Activated T-cell treated with anti-CD3 and anti-CD28 coated beads, Interleukin-2, amount 50 U/mL, for 1 hour (primary cell): ENCODE measurements at regions not wholly inside any gene's neighbourhood (a gene's known extent, or its start where the extent isn't known, plus 50 kb on each side); places are given as distances from the start of the nearest gene placed in this dataset.
A peak's percentile ranks its signal among the peaks of the same experiment; 100 is the strongest.
"Not testable (repeated sequence)": the region's sequence is repeated elsewhere in the genome, so short reads cannot be mapped to it uniquely, and the experiment has no call there.

Experiments
- DNase-seq: peaks from one replicate; pipeline ENCODE4 v3.0.0-alpha.2; 2020

DNA sequence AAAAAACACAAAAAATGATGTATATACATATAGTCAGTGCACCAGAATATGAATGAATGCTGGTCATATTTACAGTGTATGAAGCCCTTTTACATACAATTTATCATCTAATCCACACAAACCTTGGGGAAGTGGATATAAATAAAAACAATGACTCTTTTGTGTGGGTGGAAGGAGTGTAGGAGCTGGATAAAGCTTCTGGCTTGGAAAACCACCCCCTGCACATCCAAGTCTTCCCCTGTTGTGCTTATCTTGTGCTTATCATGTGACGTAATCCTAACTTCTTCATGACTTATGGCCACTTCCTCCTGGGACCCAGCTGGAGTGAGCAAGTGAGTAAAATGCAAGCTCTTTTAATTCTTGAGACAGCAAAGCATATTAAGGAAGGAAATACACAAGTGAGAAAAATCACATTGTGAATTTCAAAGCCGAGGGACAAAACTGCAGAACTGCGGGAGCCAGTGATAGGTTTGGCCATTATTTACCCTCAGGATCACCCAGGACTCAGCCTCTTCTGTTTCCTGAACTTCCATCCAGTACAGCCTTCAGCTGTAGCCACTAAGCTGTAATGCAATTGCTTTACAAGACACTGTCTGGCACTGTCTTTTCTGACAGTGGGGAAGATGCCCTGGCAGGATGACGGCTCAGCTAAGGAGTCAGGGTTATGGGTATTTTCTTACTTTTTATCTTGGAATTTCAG, 104.0 kb upstream of the PPM1J start:
- no peak for DNase-seq

DNA sequence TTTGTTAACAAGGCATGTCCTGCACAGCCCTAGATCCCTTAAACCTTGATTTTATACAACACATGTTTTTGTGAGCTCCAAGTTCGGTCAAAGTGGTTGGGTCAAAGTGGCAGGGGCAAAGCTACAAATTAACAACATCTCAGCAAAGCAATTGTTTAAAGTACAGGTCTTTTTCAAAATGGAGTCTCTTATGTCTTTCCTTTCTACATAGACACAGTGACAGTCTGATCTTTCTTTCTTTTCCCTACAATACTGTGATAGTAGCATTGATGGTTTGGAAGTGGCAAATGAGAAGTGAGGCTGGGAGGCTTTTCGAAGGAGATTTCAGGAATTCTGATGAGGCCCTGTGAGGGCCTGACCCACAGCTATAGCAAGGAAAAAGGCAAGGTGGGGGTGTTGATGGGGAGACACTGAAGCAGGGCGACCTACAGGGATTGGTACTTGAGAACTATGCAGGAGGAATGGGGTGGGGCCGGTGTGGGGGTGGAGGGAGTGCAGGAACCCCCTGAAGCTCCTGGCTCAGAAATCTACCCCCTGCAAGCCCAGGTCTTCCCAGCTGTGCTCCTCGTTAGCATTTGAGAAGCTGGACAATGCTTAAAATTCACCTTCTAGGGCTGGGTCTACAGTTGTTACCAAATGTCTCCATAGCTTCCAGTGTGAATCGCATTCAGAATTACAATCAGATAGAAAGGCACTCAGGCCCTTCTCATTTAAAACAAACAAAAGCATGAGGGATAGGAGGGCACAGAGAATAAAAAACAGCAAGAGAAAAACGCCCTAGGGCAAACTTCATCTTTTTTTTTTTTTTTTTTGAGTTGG, 102.6 kb upstream of the PPM1J start:
- no peak for DNase-seq

DNA sequence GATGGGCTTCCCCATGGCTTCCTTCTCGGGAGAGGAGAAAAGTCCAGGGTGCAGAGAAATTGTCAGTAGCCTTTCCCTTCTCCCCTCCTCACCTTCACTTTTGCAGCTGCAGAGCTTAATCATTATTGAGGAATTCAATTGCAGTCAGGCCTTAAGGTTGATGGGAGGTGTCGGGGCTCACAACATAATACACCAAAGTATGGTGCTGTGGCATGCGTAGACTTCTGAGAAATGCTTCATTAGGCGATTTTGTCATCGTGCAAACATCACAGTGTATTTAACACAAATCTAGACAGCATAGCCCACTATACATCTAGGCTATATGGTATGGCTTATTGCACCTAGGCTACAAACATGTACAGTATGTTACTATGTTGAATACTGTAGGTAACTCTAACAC, 100.2 kb upstream of the PPM1J start:
- no peak for DNase-seq

DNA sequence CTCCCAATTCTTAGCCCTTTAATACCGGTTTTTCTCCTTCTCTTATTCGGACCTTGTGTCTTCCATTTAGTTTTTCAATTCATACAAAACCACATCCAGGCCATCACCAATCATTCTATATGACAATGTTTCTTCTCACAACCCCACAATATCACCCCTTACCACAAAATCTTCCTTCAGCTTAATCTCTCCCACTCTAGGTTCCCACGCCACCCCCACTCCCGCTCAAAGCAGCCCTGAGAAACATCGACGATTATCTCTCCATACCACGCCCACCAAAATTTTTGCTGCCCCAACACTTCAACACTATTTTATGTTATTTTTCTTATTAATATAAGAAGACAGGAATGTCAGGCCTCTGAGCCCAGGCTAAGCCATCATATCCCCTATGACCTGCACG, 99.5 kb upstream of the PPM1J start:
- not testable (repeated sequence) for DNase-seq

DNA sequence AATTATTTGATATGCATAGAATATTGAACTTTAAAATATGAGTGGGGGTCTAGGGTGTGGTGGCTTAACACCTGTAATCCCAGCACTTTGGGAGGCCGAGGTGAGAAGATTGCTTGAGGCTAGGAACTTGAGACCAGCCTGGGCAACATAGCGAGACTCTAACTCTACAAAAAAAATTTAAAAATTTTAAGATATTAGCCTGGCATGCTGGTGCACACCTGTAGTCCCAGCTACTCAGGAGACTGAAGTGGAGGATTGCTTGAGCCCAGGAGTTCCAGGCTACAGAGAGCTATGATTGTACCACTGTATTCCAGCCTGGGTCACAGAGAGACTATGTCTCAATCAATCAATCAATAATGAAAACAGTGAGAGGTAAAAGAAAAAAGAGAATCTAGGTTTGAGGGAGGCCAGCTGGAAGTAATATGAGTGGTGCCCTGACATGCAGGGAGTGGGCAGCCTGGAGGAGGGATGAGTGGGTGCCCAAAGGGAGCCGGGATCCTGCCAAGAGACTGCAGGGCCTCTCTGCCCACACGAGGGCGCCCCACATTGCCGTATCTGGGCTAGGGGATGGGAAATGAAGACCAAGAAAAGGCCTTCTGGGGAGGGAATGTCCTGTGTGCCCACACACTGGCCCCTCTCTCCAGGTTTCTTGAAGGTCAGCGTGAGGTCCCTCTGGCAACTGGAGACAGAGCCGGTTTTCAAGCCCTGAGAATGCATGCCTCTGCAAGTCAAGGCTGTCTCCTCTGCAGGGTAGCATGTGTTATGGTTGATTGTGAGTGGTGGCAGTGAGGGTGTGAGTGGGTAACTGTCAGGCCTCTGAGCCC, 93.9 kb upstream of the PPM1J start:
- peak; percentile 63 for DNase-seq

DNA sequence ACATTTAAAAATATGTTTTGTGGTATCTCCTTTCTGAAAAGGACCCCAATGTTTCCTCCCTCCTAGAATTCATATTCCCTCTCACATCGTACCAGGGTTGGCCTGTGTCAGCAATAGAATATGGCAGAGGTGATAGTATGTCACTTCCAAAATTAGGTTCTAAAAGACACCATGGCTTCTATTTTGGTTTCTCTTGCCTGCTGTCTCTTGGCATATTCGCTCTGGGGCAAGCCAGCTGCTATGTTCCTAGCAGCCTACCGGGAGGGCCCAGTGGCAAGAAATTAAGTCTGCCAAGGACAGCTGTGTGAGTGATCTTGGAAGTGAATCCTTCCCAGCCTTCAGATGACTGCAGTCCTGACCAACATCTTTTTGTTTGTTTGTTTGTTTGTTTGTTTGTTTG, 92.9 kb upstream of the PPM1J start:
- no peak for DNase-seq

DNA sequence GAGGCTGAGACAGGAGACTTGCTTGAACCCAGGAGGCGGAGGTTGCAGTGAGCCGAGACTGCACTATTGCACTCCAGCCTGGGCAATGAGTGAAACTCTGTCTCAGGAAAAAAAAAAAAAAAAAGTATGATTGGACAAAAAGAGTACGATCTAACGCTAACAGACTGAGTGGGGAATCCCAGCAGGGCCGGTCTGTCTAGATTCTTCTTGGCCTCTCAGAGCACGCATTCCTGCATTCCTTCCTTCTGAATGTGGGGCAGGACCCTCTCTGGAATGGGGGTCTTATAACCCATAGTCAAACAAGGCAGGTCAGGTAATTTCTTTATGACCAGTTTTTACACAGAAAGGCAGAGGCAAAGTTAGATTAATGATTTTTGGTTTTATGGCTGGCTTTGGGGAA, 92.0 kb upstream of the PPM1J start:
- DNase-seq, result no peak

GRCh38 chr1:112806090-112806642, 91.0 kb upstream of the PPM1J start:
- no peak for DNase-seq

DNA sequence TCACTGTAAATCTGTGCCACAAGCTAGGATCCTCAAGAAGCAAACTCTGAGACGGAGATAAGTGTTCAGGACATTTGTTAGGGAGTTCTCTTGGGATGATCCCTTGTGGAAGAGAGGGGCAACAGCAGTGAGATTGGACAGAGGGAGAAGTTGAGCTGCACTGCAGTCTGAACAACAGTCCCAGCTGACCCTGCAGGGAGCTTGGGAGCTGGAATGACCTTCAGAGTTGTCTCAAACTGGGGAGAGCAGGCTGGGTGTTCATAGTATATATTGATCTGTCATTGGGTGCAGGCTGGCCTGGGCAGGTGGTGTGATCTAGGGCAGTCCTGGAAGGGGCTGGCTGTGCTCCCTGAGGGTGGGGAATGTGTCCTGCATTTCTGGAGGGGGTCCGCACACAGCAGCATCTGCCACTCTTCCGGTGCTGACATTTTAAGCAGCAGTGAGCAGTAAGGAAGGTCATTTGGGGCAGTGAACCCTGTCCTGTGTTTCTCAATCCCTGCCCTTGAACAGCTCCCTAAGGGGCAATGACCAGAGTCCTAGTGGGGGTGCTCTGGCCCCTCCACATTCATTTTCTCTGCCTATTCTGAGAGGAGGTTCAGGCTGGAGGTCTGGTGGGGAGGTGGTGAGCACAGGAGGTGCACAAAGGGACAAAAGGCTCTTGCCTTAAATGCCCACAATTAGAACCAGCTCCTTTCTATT, 90.2 kb upstream of the PPM1J start:
- no peak for DNase-seq

- peak; percentile 39 for DNase-seq
Measured at GRCh38 chr1:112803906-112804762, 89.0 kb upstream of the PPM1J start.

- no peak for DNase-seq
Measured at GRCh38 chr1:112800289-112800688, 85.2 kb upstream of the PPM1J start.

DNA sequence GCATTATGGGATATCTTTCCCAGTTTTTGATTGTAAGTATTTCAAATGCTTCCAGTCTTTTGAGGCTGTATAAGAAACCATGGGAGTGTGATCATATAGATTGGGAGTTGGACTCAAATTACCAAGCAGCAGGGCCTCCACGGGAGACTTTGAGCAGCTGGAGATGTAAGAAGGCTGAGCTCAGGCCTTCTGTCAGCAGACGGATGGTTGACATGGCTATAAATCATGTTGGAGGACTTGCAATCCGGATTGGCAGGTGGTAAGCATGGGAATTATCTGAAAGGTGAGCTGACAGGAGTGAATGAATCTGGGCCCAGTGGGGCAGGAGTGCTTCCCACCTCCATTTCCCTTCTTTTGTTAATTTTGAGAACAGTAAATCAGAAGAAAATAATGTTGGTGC, 83.2 kb upstream of the PPM1J start:
- no peak for DNase-seq

GRCh38 chr1:112797224-112797623, 82.1 kb upstream of the PPM1J start:
- DNase-seq, result no peak

DNA sequence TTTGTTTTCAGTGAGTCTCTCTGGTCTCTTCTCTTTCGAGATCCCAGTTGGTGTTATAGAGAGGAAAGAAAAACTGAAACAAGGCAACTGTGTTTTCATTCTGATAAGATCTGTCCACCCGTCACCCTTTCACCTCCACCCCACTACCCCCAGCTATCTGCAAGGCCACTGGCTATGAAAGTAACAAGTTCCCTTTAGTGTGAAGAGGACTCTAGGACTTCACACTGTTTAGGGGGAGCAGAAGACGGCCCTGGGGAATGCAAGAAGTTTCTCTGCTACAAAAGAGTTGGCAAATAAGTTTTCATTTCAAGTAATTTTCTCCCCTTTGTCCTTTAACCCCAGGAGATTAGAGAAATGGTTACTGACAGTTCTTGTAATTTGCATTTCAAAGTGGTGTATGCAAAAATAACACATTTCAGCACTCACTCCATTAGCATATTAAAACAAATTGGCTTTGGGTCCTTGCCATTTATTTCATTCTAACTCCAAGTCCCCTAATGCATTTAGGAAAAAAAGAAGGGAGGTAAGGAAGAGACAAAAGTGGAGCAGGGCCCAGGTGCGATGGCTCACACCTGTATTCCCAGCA, 79.6 kb upstream of the PPM1J start:
- no peak for DNase-seq

DNA sequence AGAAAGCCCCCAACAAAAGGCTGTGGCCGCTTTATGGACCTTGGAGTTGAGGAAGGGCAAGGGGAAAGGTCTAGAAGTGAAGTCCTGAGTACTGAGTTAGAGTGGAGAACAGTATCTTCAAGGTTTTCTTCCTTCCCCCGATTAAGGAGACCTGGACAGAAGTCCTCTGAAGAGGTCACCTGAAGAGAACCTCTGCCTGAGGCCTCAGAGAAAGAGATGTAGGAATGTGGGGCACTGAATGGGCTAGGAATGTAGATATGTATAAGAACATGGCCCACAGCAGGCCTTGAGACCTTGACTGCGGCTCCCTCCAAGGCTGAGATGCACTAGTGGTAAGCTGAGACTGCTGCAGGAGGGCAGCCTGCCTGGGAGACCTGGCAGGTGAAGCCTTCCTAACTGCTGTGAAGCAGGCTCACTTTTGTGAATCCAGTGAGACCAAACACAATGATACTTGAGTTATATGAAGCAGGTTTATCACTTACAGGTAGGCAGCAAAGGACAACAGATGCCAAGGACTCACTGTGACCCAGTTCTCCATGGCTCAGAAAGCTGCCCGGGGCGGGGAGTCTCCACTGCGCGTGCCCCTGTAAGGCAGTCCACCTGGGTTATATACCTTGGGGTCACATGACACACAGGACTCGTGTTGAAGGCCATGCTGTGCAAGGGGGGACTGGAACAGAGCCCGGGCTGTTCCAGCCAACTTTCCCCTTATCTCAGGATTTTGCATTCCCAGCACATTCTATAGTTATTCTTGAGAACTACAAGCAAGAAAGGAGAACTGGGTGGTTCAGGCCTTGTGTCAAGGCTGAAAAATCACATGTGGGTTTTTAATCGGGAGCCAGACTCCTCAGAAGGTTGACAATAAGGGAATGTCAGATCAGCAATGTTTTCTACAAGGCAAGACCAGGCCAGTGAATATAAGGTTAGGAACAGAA, 78.8 kb upstream of the PPM1J start:
- DNase-seq, result no peak

GRCh38 chr1:112791723-112792104, 76.6 kb upstream of the PPM1J start:
- DNase-seq, result no peak

- DNase-seq, result no peak
Measured at GRCh38 chr1:112790920-112791722, 76.0 kb upstream of the PPM1J start.

- DNase-seq, result no peak
Measured at GRCh38 chr1:112788561-112788960, 73.4 kb upstream of the PPM1J start.

- DNase-seq, result no peak
Measured at GRCh38 chr1:112788054-112788453, 72.9 kb upstream of the PPM1J start.
